IPS DF 6.9 (cell line): ENCODE measurements at regions not wholly inside any gene's neighbourhood (a gene's known extent, or its start where the extent isn't known, plus 50 kb on each side); places are given as distances from the start of the nearest gene placed in this dataset.

Experiments used
- DNase-seq: peaks from one replicate; pipeline ENCODE4 v3.0.0-alpha.2; 2013; ENCODE audit warnings: low read depth, low spot score
- H3K27ac ChIP-seq: one replicate; pipeline ENCODE4 v1.5.1; 2013; ENCODE audit warnings: low read length, control low read depth
- H3K27me3 ChIP-seq: 2 replicates; pipeline ENCODE4 v1.6.1; 2013; ENCODE audit warnings: mild to moderate bottlenecking, low read length; ENCODE audit not compliant: control insufficient read depth, insufficient read depth
- H3K36me3 ChIP-seq: 2 replicates; pipeline ENCODE4 v1.6.1; 2013; ENCODE audit warnings: low read length; ENCODE audit not compliant: control insufficient read depth, insufficient read depth
- H3K4me1 ChIP-seq: 2 replicates; pipeline ENCODE4 v1.6.1; 2013; ENCODE audit warnings: low read length; ENCODE audit not compliant: control insufficient read depth, insufficient read depth
- H3K4me3 ChIP-seq: 2 replicates; pipeline ENCODE4 v1.5.1; 2013; ENCODE audit warnings: mild to moderate bottlenecking, low read length
- H3K9me3 ChIP-seq: 2 replicates; pipeline ENCODE4 v1.6.1; 2013; ENCODE audit warnings: low read length, inconsistent platforms; ENCODE audit not compliant: control insufficient read depth, insufficient read depth
- WGBS: extraction: QIAGEN DNeasy Blood & Tissue Kit; methylation state at CpG from one replicate; pipeline ENCODE4 v1.1.7; 2013; ENCODE audit warnings: mixed read lengths, missing lambda C conversion rate; ENCODE audit not compliant: insufficient read length, insufficient coverage; 5-methylcytosine and 5-hydroxymethylcytosine counted together

DNA sequence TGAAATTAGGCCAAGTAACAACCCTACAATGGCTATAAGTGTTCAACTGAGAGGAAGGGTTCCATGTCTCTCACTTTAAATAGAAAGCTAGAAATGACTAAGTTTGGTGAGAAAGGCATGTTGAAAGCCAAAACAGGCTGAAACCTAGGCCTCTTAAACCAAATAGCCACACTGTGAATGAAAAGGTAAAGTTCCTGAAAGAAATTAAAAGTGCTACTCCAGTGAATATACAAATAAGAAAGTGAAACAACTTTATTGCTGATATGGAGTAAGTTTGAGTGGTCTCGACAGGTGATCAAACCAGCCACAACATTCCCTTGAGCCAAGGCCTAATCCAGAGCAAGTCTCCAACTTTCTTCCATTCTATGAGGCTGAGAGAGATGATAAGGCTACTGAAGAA is 209.6 kb downstream of the KLF12 start:
- no CpG with 5 or more reads among the region's 1 CpG for WGBS
- no peak overlapping the region for H3K27ac ChIP-seq
- H3K9me3 ChIP-seq = no peaks in the 10 kb centered on the region
- no peaks in the 10 kb centered on the region for H3K36me3 ChIP-seq
- H3K27me3 ChIP-seq = no peaks in the 10 kb centered on the region
- H3K4me3 ChIP-seq = no peak overlapping the region
- no peaks in the 10 kb centered on the region for H3K4me1 ChIP-seq
- DNase-seq = no peak

DNA sequence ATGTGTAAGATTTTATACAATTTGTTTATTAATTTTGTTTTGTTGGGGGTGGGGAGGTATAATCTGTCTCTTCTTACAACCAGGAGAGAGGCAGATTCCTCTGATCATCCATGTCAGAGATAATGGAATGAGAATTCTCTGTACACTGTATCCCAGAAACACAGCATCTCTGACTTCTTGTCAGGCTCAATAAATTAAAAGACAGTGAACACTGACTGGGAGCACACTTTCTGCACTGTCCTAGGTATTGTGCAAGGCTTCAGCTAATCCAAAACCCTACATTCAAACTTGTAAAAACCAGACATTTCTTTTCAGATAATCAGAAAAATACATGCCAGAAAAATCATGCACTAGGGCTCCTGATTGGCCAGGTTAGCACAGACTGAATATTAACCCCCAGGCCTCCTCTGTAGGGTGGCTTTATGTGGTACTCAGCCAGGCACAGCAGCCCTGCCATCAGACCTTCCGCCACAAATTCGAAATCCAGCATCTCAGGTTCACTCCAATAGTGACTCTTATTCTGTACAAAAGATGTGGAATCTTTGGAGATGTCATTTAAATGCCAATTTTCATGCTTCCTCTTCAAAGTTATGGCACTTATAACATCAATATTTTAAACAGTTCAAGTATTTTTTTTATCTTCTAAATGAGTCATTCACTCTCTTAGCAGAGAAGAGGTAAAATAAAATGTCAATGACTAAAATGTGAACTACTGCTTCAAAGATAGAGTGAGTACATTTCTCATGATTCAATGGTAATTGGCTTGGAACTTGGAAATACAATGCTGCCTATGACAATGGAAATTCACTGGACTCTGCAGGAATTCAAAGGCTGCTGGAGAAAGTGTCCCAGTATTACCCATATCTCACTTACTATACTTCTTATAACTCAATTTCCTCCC is 211.5 kb downstream of the KLF12 start:
- no CpG with 5 or more reads among the region's 2 CpGs for WGBS
- H3K27me3 ChIP-seq = no peaks in the 10 kb centered on the region
- no peak overlapping the region for H3K4me3 ChIP-seq
- DNase-seq = no peak
- no peak overlapping the region for H3K27ac ChIP-seq
- no peaks in the 10 kb centered on the region for H3K36me3 ChIP-seq
- H3K4me1 ChIP-seq = no peaks in the 10 kb centered on the region
- H3K9me3 ChIP-seq = no peaks in the 10 kb centered on the region

DNA sequence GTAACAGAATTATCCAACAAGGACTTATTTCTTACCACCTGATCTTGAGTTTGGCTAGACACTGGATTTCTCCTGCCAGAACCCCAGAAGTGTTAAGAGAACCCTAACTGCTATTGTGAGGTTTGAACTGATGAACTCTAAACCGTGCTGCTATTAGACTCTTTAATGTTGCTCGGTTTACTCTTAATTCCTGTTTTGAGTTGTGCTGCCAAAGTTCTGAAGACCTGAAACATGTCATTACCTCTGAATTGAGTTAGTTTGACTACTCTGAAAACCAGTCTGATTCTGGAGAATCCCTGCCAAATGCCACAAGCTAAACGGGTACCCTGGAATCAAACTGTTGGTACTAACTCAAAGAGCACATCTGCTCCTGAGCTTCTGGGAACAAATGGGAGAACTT is 215.5 kb downstream of the KLF12 start:
- H3K9me3 ChIP-seq = no peaks in the 10 kb centered on the region
- H3K4me3 ChIP-seq = no peak overlapping the region
- H3K4me1 ChIP-seq = 0 out of 2 replicates have a peak, but pooled peaks cover 1% of the 10 kb centered on the region
- no CpG with 5 or more reads among the region's 3 CpGs for WGBS
- no peak overlapping the region for H3K27ac ChIP-seq
- no peaks in the 10 kb centered on the region for H3K36me3 ChIP-seq
- no peak for DNase-seq
- H3K27me3 ChIP-seq = no peaks in the 10 kb centered on the region

DNA sequence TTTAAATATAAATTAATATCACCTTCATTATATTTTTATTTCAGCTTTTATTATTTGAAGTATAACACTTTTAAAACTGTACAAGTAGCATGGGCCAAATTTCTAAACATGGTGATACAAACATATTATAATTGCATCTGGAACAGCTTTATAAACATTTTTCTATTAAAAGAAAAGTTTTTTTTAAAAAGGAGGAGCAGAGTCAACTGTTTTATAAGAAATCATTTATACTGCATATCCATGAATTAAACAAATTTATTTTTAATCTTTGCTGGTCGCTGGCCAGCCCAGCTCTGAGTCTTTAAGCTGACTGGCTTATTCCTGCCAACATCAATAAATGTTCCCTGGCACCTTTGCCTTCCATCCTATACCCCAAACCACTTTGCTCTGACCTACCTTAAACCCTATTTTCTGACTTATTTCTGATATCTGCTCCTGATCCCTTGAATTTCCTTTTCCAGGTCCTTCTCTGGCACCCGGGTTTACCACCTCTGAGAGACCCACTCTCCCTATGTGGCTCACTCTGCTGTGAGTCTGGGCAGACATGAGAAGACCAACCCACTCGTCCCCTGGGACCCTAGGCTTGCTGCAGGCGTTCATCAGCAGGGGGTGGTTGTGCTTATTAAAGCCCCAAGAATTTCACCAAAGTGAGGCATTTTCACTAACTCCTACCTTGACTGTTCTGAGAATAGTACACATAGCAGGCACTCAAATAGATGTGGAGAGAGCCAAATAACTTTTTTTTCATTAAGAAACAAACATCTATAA is 220.3 kb downstream of the KLF12 start:
- Histone ChIP-seq H3K36me3 (no peaks in the 10 kb centered on the region), H3K27me3 (no peaks in the 10 kb centered on the region), H3K27ac (no peak overlapping the region), H3K9me3 (no peaks in the 10 kb centered on the region), H3K4me3 (no peak overlapping the region), H3K4me1 (0 out of 2 replicates have a peak, but pooled peaks cover 1% of the 10 kb centered on the region)
- no CpG with 5 or more reads among the region's 4 CpGs for WGBS
- DNase-seq = no peak

DNA sequence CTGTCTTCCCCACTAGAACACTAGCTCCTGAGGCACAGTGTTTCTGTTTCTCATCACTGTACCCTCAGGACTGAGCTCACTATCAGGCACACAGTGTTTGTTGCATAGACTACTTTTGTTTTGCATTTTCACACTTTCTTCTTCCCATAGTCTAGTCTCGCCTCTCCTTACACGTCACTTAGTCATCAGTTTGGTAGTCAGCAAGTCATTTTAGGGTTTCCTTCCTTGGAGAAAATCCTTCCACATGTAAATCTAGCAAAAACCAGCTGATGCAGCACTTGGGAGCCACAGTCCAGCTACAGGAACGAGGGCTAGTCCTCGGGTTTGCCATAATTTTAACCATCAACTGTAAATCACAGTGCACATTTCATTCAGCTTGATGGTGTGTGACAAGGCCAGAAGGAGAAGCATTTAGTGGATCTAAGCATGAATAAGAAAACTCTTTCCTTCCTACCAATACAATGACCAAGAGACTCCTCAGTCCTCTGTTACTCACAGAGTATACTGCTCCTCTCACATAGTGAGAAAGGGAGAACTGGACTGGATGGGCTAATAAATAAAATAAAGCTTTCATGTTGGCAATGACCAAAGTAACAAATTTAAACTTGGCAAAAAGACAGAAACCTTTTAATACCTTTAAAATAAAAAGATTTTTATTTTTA is 221.0 kb downstream of the KLF12 start:
- no CpG with 5 or more reads among the region's 4 CpGs for WGBS
- no peak overlapping the region for H3K27ac ChIP-seq
- H3K4me3 ChIP-seq = no peak overlapping the region
- H3K36me3 ChIP-seq = no peaks in the 10 kb centered on the region
- H3K4me1 ChIP-seq = 0 out of 2 replicates have a peak, but pooled peaks cover 1% of the 10 kb centered on the region
- no peaks in the 10 kb centered on the region for H3K9me3 ChIP-seq
- DNase-seq = no peak
- H3K27me3 ChIP-seq = no peaks in the 10 kb centered on the region

DNA sequence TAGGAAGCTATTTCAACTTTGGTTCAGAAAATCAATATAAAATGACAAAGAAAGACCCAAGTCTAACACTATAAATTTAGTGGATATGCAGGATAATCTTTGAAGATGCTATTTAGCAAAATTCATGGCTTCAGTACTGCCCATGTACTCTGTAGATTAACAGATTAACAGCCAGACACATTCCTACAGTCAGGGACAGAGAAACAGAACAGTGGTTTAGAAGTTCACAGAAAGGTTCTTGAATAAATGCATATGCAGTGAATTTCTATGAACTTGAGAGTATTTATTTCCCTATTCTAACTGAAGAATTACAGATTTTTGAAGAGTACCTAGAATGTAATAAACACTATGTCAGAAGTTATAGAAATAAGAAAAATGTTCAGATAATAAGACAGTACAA is 222.8 kb downstream of the KLF12 start:
- no peaks in the 10 kb centered on the region for H3K36me3 ChIP-seq
- H3K4me3 ChIP-seq = no peak overlapping the region
- no peaks in the 10 kb centered on the region for H3K9me3 ChIP-seq
- H3K27ac ChIP-seq = no peak overlapping the region
- H3K27me3 ChIP-seq = no peaks in the 10 kb centered on the region
- H3K4me1 ChIP-seq = 0 out of 2 replicates have a peak, but pooled peaks cover 1% of the 10 kb centered on the region
- no peak for DNase-seq

DNA sequence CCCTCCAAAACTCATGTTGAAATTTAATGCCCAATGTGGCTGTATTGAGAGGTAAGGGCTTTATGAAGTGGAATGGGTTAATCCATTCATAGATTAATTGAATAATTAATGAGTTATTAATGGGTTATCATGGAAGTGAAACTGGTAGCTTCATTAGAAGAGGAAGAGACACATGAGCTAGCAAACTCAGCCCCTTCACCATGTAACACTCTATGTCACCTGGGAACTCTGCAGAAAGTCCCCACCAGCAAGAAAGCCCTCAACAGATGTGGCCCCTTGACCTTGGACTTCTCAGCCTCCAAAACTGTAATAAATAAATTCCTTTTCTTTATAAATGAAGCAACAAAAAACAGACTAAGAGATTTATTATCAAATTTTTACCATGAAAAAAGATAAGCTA is 223.5 kb downstream of the KLF12 start:
- no peaks in the 10 kb centered on the region for H3K36me3 ChIP-seq
- no peaks in the 10 kb centered on the region for H3K9me3 ChIP-seq
- 0 out of 2 replicates have a peak, but pooled peaks cover 1% of the 10 kb centered on the region for H3K4me1 ChIP-seq
- no peak overlapping the region for H3K27ac ChIP-seq
- no peak overlapping the region for H3K4me3 ChIP-seq
- no peaks in the 10 kb centered on the region for H3K27me3 ChIP-seq
- DNase-seq = no peak

DNA sequence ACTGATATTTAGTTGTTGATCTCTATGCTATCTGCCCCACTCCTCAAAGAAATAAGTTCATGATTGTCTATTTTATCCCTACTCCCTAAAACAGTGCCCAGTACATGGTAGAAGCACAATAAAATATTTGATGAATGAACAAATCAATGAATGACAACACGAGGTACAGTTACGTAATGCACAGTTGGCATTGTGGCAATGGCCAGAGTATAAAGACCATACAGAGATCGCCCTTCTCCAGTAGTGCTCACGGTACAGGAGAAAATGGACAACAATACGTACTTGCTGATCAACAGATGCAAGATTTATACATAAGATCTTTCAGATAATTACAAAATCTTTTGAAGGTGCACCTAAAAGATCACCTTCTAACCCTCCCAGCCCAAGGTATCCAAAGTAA is 225.4 kb downstream of the KLF12 start:
- DNase-seq = no peak
- Histone ChIP-seq H3K9me3 (no peaks in the 10 kb centered on the region), H3K36me3 (no peaks in the 10 kb centered on the region), H3K4me1 (no peaks in the 10 kb centered on the region), H3K27ac (no peak overlapping the region), H3K27me3 (peaks cover 3% of the 10 kb centered on the region; the same call in 1 of the 2 replicates), H3K4me3 (no peak overlapping the region)
- WGBS = no CpG with 5 or more reads among the region's 5 CpGs

DNA sequence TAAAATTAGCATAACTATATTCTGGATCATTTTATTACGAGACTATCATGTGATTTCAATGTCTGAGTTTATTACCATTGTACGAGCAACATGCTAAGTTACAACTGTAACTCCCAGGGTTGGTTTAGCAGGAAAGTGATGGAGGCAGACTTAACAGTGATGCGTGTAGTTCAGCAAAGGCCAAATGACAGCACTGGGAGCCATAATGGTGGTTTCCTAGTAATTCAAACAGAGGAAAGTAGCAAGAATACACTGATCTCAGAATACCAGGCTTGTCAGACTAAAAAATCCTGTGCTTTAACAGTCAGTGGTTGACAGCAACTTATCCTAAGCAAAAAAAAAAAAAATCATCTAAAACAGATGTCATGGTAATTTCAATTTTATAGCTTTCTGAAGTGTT is 229.6 kb downstream of the KLF12 start:
- Histone ChIP-seq H3K36me3 (no peaks in the 10 kb centered on the region), H3K27ac (no peak overlapping the region), H3K4me3 (no peak overlapping the region), H3K4me1 (no peaks in the 10 kb centered on the region), H3K27me3 (peaks cover 4% of the 10 kb centered on the region; the same call in 1 of the 2 replicates), H3K9me3 (no peaks in the 10 kb centered on the region)
- no CpG with 5 or more reads among the region's 3 CpGs for WGBS
- no peak for DNase-seq

DNA sequence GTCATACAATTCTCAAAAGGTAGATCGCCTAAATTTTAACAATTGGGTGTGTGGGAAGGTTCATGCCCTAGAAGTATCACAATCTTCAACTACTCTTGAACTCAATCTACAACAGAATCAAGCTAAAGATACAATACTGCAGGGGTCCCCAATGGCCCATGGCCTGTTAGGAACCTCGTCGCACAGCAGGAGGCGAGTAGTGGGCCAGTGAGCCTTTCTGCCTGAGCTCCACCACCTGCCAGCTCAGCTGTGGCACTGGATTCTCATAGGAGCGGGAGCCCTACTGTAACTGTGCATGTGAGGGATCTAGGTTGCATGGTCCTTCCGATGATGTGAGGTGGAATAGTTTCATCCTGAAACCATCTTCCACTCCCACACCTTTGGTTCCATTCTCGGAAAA is 230.6 kb downstream of the KLF12 start:
- Histone ChIP-seq H3K4me3 (no peak overlapping the region), H3K9me3 (no peaks in the 10 kb centered on the region), H3K4me1 (no peaks in the 10 kb centered on the region), H3K27me3 (peaks cover 4% of the 10 kb centered on the region; the same call in 1 of the 2 replicates), H3K36me3 (no peaks in the 10 kb centered on the region), H3K27ac (no peak overlapping the region)
- peak; percentile 18 for DNase-seq
- WGBS = no CpG with 5 or more reads among the region's 7 CpGs
